HG02885 (cell line): ENCODE measurements at regions not wholly inside any gene's neighbourhood (a gene's known extent, or its start where the extent isn't known, plus 50 kb on each side); places are given as distances from the start of the nearest gene placed in this dataset.
A peak's percentile ranks its signal among the peaks of the same experiment; 100 is the strongest.

ENCODE experiments used
- ATAC-seq: cut with Tn5 transposase; IDR thresholded peaks from one replicate; pipeline ENCODE4 v1.9.1; 2021; ENCODE audit warnings: mild to moderate bottlenecking; ENCODE audit not compliant: unreplicated experiment, poor library complexity

DNA sequence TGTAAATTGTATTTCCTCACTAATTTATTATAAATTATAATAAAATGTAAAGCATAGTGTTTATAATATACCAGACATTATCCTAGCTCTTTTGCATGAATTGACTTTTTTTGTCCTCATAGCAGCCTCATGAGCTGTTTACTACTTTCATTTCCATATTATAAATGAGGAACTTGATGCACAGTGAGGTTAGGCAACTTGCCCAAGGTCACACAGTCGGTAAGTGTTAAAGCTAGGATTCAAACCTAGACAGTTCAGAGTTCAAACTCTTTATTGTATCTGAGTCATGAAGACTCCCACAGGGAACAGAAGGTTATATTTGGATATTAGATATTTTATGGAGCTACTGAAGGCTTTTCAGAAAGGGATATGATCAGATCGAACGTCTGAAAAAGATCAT lies 322.2 kb upstream of the SATB1 start:
- ATAC-seq: peak; percentile 44

DNA sequence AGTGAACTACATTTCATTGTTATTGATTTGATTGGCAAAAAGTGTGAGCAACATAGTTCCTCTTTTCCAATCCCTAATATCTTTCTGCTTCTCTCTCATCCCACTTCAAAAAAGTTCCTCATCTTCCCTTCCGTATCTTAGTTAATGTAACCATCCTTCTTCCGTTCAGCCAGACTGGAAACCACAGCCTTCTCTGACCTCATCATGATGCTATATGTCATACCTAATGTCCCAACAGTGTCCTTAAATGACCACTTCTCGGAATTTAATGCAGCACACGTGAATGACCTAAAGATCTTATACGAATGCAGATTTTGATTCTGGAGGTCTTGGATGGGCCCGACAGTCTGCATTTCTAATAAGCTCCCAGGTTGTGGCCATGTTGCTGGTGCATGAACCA lies 320.3 kb upstream of the SATB1 start:
- no peak for ATAC-seq

DNA sequence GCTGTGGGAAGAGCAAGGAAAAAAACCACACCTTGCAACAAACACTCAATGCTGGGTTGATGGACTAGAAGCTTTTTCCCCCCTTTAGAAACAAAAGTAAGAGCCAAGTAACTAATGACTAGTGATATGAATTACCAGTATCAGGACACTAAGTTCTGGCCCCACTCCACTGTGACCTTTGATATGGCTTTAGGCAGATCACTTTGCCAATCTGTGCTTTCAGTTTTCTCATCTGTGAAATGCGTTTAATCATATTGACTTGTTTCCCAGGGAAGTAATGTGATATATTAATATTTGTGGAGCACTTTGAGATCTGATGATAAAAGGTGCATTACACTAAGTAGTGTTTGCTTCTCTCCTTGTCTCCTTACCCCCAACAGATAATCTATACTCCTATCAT lies 319.3 kb upstream of the SATB1 start:
- ATAC-seq: no peak

DNA sequence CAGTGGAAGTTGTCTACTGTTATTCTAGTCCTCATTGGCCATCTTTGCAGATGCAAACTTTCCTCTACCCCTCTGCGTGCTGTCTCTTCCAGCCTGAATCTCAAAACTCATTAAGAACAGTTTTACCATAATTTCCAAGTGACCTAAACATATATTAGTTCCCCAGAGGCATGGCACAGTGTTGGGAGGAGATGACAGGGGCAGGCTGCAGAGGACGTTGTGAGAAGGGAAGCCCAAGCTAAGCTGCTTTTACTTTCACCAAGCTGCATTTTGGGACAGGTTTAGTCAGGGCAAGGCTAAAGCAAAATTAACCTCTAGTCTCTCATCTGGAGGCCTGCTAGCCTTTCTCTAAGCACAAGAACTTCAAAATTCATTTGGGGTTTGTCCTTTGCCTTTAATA lies 318.6 kb upstream of the SATB1 start:
- no peak for ATAC-seq

DNA sequence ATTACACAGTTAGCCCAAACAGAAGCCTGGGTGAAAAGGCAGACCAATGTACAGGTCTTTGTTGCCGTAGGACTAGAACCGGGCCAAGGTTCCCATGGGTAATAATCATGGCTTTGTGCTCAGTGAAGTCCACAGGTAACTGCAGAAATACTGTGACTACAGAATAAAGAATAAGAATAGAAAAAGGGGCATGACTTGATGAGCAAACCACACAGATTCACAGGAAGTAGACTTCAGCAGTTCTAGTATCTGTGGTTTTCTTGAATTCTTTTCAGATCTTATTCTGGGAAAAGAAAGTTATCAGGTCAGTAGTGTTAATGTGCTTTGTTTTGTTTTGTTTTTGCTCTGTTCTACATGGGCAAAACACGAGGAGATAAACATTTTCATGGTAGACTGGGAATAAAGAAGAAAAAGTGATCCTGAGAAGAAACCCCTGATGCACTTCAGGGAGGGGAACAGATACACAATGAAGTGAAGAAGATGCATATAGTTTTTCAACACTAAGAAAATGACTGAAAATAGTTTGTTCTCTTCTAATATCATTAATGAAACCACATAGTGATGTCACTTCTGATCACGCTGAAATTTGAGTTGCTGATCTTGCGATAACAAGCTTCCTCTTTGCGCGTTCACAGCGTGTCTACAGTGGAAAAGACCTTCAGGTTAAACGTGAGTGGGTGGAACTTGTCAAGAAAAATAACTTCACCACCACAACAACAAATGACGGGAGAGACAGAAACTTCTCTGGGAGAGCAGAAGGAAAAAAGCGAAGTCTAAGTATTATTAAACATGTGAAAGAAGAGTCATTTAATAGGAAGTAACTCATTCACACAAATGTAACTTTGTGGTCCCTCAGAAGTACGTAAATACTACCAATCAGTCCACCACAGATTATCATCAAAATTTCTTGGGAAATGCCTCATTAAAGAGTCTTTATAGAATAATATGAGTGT lies 315.8 kb upstream of the SATB1 start:
- ATAC-seq: peak; percentile 86

DNA sequence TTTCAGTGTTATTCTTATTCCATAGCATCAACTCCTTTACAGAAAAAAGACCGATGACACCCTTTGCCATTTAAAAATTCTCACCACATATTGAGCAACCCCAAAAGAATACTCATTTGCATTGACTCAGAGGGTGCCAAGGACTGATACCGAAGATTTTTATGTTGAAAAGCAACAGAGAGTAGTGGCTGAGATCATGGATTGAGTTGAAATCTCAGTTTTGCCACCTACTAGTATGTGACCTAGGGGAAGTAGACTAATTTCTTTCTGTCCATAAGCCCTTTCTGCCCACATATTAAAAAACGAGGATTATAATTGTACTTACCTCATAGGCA lies 313.9 kb upstream of the SATB1 start:
- peak; percentile 34 for ATAC-seq

DNA sequence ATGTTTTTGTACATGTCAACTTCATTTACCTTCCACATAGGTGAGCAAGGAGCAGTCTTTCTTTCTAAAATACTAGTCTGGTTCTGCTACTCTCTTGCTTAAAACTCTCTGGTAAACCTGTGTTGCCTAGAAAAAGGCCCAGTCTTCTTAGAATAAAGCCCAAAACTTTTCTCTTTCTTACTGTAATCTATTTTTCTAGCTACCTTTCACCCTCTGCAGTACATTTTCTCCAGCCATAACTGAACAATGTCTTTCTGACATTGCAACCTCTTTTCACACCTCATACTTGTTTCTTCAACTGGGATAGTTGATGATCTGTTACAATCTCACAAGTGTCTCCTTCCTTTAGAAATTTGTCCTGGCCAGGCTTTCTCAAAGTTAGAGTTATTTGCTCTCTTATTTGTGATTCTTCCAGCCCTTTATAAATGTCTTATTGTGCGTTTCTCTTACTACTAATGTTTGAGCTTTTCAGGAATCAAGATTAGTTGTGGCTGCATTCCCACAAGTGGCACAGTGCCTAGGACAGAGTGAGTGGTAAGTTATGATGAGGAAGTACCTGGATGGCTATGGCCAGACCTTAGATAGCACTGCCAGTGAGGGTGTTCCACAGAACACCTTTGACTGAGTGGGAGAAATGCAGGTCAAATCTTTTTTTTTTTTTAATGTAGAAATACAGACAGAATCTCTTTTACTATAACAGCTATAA lies 313.4 kb upstream of the SATB1 start:
- no peak for ATAC-seq

DNA sequence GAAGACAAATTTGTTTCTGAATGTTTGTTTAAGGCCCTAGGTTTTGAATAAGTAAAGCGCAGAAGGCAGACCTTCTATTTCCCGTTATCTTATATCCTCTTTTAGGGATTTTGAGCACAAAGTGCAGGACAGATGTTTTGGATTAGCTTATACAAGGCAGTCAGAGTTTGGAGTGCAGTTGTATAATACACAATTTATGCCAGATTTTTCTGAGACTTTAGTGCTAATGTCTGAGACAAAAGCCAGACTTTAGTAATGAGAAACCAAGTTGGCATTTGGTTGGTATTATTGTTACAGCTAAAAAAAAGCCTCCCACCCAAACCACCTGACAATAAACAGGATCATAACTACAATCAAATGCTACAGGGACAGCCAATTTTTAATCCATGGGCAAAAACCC lies 309.9 kb upstream of the SATB1 start:
- no peak for ATAC-seq

DNA sequence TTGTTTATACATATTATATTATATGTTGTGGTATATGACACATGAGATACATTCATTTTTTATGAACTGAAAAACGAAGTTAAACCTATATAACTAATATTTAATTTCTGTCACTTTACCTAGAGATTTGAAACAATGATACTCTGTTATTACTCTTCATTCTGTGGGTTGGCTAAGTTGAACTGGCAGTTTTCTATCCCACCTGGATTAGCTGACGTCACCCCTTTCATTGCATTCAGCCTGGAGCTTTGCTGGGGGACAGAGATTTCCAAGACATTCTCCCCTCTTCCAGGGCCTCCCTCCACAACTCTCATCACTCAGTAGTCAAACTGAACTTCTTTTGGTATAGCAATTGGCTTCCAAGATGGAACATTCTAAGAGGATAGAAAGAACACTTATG lies 309.2 kb upstream of the SATB1 start:
- ATAC-seq: no peak

DNA sequence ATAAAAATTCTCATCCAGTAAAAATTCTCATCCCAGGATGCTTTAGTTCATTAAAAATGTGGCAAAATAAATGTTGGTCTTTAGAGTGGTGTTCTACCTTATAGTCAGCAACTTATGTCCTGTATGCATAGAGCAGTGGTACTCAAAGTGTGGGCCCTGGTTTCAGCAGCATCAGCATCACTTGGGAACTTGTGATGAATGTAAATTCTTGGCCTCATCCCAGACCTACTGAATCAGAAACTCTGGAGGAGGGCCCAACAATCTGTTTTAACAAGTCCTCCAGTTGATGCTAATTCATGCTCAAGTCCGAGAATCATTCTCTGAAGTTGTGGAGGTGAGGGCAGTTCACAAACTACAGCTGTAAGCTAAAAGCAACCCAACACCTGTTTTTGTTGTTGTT lies 307.3 kb upstream of the SATB1 start:
- ATAC-seq: no peak

DNA sequence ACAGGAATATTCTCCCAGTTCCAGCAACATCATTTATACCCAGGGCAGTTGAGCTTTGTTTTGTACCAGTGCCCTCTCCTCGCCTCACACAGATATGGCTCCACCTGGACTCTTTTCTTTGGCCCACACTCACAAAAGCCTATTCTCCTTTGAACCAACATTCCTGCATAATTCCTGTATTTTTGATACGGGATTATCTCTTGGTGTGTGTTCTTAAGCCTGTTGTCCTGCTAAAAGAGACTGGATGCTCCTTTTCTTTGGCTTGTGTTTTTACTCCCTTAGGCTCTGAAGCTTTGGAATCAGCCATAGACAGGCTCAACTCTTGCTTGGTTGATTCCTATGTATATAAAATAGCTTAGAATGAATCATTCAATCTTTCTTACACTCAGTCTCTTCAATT lies 305.4 kb upstream of the SATB1 start:
- ATAC-seq: no peak

DNA sequence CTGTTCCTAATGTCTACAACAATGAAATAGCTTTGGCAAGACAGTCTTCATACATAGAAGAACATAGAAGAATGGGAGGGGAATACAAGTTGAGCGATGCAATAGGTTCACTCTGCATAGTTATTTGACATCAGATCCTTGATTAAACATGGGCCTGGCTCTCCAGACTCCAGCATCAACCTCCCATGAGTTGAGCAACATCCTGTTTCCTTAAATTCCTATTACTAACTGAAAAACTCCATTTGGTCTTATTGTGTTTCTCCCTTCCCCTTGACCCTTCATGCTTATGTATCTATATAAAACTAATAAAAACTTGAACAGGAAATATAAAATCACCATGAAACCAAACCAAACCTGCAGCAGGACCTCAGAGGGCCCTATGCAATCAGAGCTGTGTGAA lies 304.5 kb upstream of the SATB1 start:
- no peak for ATAC-seq

DNA sequence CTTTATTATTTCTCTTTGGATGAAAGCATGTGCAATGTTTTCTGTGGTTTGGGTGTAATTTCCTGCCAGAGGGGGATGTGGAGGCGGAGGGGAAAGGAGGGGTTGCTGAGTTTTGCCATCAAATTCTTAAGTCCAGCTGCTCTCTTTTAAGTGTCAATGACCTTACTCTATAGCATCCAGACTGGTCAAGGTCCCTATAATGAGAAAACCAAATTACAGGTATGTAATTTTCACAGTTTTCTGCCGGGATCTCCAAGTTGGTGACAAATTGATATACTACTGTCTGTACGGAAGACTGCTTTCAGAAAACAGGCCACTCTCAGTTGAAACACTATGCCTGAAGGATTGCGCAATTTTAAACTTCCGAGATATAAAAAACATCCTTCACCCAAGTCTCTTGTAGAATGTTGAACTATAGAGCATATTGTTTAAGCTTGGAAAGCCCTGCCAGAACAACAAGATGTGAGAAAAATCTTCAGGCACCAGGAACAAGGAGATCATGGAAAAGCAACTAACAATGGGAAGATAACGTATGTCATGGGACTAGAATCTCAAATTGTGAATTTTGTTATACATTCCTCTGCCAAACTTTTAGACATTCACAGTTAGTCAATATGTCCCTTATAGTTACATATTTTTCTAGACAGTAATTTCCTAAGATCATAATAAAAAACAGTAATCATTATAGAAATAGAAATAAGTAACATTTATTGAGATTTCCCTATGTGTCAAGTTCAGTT lies 300.7 kb upstream of the SATB1 start:
- no peak for ATAC-seq

DNA sequence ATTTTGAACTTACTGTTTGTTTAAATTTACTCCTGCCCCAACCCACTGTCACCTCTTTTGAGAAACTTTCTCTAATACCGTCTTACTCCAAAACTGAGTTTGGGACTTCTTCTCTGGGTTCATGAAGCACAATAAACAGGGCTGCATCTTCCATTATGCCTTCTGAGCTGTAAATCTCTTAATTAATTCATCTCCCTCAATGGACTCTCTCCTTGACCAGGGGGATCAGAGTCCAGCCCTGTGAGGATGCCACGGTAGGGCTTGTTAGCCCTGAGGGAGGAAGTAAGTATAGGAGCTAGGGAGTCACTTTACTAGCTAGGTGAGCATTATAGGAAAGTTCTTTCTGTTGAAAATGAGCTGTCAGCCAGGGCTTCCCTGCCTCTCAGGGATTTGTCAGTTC lies 299.3 kb upstream of the SATB1 start:
- ATAC-seq: no peak

DNA sequence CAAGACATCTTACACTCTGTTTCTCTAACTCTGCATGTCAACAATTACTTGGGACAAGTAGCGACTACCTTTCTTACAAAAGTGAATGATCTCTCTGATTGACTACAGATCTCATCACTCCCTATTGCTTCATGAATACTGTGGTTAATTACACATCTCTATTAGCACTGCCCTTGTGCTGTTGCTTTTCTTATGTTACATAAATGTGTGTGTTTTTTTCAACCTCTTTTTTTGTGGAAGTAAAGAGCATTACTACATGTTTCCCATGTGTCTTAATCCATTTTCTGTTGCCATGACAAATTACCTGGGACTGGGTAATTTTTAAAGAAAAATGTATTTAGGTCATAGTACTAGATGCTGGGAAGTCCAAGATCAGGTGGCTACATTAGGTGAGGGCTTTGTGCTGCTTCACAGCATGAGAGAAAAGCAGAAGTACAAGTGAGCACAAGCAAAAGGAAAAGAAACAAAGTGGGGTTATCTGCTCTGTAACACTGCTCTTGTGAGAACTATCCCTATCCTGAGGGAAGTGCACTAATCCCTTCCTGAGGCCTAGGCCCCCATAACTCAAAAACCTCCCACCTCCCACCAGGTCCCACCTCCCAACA lies 298.2 kb upstream of the SATB1 start:
- no peak for ATAC-seq

DNA sequence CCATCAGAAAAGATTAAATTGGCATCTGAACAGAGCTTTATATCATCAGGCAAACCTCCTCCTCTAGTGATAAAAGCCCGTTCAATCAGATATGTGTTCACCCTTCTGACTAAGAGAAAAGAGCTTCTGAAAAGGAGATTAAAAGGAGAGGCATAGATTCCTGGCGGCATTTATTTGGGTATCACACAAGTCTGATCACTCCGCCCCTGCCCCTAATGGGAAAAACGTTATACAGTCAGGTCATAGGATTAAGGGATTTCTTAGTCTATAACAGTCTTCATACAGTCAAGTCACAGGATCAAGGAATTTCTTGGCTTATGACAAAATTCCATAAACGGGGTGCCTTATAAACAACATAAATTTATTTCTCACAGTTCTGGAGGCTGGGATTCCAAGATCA lies 295.4 kb upstream of the SATB1 start:
- ATAC-seq: no peak

DNA sequence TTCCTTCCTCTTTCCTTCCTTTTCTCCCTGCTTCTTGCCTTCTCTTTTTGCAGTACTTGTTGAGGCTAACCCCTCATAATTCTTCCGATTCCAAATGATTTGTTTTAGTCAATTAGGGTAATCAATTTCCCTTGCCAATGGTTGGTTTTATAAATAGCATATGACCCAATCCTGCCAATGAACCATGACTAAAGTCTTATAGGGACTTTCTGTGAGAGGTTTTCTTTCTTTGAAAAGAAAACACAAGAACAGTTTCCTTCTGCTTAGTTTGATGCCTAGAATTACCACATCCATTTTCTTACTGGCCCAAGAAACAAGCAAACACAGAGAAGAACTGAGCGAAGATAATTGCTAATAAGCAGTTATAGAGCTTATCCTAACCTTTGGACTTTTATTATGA lies 292.5 kb upstream of the SATB1 start:
- no peak for ATAC-seq

DNA sequence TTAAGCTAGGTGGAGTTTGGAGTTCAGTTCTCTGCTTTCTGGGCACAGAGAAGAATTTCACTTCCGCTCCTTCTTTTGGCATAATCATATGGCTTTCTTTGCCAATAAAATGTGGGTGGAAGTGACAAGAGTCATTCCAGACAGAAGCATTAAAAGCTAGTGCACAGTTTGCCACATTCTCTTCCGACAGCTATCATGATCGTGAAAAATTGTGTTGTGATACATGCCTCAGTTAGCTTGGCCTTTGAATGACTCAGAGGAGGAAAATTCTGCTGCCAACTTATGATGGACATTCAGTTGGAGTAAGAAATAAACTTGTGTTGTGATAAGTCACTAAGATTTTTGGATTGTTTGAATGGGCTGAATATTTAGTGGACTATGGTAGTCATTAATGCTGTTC lies 291.7 kb upstream of the SATB1 start:
- no peak for ATAC-seq

DNA sequence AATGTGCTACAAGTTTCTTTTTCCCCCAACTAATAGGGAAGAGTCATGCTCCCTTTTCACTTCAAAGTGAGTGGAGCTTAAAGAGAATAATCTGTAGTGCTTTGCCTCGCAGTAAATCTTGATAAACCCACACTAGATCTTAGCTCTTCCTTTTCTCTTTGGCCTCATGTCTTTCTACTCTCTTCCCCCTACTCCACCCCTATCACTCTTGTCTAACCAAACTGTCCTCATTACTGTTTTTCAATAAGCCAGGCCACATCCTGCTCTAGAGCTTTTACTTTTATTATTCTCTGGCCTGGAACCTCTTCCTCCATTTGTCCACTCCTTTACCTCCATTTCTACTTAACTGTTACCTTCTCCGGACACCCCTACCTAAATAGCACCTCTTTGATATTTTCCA lies 291.0 kb upstream of the SATB1 start:
- no peak for ATAC-seq

DNA sequence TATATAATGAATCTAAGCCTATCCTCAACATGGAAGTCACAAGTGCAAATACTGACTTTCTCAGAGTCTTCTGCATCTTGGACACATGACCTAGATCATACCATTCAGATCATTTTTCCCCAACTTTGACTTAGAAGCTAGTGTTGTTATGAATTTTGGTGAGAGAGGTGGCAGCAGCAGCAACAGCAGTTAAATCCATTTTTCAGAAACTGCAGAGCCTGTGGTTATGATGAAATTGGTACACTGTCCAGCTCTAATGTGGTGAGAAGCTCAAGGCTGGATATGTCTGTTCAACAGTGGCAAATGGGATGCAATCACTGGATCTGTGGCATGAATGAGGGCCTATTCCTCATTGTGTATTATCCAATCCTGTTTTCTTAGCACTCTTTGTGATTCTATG lies 290.1 kb upstream of the SATB1 start:
- ATAC-seq: no peak

DNA sequence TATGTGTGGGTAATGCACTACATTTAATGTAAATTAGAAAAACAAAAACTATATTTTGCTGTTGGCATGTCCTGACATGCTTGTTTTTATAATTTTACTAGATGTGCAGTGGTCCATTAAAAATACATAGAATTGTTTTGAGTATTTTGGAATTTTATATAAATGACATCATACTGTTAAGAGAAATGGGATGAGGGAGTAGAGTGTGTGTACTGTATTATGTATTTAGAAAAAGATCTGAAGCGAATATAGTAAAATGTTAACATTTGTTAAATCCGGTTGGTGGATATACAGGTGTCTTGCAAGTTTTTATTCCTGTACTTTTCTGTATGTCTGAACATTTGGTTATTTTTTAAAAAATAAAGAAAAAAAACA lies 288.4 kb upstream of the SATB1 start:
- no peak for ATAC-seq
